ENCODE measurements at regions not wholly inside any gene's neighbourhood (a gene's known extent, or its start where the extent isn't known, plus 50 kb on each side); places are given as distances from the start of the nearest gene placed in this dataset.

DNA sequence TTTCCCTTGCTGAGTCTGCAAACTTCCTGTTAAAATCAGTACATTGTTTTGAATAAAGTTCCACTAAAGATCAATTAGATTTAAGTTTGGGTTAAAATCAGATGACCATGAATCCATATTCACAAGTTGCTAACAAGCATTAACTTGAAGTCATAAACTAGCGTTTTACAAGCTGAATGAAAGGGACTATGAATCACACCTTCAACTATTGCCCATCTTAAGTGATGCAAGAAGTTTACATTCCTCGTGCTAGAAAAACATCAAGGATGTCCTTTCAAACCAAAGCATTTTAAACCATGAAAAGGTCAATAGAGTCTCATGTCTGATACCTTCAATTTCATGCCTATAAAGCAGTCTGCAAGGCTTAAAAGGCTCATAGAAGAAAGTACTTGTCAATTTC lies 257.2 kb upstream of the SYT4 start:
- TF ChIP-seq, protein P1, sequence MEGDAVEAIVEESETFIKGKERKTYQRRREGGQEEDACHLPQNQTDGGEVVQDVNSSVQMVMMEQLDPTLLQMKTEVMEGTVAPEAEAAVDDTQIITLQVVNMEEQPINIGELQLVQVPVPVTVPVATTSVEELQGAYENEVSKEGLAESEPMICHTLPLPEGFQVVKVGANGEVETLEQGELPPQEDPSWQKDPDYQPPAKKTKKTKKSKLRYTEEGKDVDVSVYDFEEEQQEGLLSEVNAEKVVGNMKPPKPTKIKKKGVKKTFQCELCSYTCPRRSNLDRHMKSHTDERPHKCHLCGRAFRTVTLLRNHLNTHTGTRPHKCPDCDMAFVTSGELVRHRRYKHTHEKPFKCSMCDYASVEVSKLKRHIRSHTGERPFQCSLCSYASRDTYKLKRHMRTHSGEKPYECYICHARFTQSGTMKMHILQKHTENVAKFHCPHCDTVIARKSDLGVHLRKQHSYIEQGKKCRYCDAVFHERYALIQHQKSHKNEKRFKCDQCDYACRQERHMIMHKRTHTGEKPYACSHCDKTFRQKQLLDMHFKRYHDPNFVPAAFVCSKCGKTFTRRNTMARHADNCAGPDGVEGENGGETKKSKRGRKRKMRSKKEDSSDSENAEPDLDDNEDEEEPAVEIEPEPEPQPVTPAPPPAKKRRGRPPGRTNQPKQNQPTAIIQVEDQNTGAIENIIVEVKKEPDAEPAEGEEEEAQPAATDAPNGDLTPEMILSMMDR (IDR thresholded peaks at IDR 0.05) = no peak
- TF ChIP-seq ZFX (IDR thresholded peaks at IDR 0.05; ENCODE audit: borderline replicate concordance) = no peak
